Inferior parietal cortex (tissue), 1 donor: ENCODE measurements at regions not wholly inside any gene's neighbourhood (a gene's known extent, or its start where the extent isn't known, plus 50 kb on each side); places are given as distances from the start of the nearest gene placed in this dataset.
"Not testable (repeated sequence)": the region's sequence is repeated elsewhere in the genome, so short reads cannot be mapped to it uniquely, and the experiment has no call there.

Experiments used
- DNase-seq: peaks from one replicate; pipeline ENCODE4 v3.0.0-alpha.2; 2016; ENCODE audit errors: extremely low spot score

- no peak for DNase-seq
These were observed 50.0 kb upstream of the RASGRP1 start for GRCh38 chr15:38614621-38615020.

DNA sequence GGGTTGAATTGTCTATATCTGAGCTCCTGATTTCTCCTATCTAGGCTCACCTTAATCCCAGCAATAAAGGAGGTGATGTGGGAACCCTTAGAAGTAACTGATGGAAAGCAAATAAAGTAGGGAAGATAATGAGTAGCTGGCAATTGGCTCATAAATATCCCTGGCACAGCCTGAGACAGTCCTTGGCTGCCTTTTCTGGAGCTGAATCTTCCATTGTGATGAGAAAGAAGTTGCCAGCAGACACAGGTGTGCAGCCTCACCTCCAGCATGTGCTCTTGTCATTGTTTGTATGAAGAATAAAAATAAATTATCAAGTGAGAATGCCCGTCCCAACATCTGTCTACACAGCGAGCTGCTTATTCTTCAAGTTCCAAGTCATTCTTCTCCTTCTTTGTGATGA is 53.2 kb upstream of the RASGRP1 start:
- DNase-seq, result no peak

DNA sequence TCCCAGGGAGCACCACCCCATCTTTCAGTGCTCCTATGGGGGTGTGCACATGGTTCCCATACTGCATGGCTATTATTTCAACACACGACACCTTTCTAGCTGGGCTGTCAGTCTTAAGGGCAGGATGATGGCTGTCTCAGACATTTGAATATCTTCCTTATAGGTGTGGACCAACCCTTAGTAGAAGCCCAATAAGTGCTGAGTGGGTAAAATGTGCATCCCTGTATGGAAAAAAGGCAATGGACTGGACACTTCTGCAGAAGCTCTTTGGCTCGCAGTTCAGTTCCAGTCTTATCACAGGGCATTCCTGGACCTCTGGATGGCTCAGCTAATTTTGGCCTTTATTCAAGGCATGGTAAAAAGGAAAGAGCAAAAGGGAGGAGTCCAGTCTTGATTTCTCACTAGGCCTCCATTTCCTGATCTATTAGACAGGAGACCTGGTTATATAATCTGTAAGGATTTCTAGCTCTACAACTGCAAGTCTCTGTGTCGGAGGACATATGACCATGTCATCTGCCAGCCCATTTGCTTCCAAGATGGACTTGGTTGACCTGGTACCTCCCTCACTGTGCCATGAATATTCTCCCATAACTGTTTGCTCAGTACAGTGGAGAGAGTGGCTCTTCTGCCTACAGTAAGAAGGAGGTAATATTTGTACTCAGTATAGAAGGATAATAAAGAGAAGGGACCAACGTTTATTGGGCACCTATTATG is 53.8 kb upstream of the RASGRP1 start:
- DNase-seq, result no peak

- DNase-seq, result no peak
These were observed 55.5 kb upstream of the RASGRP1 start for GRCh38 chr15:38620098-38620497.

DNA sequence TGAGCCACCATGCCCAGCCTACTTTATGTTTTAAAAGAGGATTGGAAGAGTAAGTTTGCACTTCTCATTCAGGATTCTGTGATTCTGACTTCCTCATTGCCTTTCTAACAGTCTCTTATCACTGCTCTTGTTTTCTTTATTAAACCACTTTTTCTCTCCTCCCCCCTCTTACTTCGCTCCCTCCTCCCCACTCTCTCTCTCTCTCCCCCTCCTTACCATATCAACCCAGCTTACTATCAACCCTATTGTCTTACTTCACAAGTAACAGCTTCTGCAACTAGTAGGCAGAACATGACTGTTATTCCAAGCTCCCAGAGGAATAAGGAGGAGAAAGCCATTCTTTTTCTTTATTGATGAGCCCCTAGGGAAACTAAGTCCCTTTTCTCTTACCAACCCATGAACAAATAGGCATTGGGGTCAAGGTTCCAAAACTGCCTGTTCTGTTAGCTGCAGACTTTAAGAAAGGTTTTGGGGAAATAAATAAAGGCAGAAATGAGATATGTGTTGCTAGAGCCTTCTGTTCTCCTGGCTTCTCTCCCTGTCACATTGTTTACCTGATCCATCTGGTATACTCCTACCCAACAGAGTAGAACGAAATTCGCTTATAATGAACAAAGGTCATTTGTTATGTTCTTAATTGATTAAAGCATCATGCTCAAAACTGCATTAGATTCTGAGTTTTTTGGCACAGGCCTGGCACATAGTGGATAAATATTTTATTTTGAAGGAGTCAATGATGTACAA is 56.4 kb upstream of the RASGRP1 start:
- no peak for DNase-seq

- DNase-seq, result no peak
These were observed 57.7 kb upstream of the RASGRP1 start for GRCh38 chr15:38622304-38622703.

DNA sequence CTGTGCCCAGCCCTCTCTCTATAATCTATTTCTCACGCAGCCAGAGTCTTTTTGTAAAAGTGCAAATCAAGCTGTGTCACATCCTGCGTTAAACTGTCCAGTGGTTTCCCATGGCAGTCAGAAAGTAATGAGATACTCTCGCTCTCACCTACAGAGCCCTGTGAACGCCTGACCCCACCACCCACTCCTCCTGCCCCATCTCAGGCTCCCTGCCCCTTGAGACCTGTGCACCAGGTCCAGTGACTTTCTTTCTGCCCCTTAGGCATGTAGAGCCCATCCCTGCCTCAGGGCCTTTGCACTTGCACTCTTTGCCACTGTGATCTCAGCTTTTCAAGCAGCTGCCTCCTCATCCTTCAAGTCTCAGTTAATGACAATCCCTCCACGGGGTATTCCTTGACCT is 58.3 kb upstream of the RASGRP1 start:
- no peak for DNase-seq

DNA sequence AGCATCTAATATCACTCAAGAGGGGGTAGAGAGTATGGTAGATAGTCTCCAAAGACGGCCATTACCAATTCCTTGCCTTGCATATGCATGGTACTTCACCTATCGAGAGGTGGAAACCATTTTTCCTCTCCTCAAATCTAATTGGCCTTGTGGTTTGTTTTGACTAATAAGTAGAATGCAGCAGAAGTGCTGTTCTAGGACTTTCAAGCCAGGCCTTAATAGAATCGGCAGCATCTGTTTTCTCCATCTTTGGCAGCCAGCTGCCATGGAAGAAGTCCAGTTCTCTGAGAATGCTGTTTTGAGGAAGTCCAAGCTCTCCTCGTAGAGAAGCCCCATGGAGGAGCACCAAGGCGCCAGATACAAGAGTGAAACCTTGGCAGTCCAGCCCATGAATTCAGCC is 59.1 kb upstream of the RASGRP1 start:
- DNase-seq, result no peak

DNA sequence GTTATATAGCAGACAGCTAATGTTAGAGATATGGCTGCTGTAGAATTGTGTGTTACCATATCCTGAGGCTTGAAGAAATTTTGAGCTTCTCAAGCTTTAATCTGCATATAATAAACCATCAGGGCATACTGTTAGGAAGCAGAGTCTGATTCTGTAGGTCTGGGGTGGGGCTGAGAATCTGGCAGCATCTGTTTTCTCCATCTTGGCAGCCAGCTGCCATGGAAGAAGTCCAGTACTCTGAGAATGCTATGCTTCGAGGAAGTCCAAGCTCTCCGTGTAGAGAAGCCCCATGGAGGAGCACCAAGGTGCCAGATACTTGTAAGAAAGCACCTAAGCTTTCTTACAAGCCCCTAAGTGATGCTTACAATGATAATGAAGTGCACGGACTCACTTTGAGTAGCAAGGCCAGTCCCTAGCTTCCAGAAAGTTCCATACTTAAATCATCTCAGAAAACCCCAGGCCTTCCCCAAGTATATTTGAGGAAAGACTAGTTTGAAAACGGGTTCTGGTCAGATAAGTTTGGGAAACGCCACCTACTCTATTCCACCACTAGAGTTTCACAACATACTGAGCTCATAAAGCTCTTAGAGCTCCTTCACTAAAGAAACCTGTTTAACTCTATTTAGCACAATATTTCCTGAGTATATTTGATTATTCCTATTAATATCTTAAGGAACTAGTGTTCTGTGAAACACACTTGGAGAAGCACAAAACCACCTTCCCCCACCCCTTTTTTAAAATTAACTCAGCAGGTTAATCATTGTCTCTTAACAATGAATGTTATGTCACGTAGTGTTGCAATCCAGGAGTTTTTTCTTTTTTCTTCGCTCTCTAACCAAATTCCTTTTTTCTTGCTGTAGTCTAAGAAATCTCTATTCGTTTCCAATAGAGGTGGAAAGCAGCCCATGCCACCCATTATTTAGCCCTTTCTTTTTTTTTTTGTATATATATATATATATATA is 59.9 kb upstream of the RASGRP1 start:
- no peak for DNase-seq

GRCh38 chr15:38625886-38626285 is 61.3 kb upstream of the RASGRP1 start:
- DNase-seq, result no peak

DNA sequence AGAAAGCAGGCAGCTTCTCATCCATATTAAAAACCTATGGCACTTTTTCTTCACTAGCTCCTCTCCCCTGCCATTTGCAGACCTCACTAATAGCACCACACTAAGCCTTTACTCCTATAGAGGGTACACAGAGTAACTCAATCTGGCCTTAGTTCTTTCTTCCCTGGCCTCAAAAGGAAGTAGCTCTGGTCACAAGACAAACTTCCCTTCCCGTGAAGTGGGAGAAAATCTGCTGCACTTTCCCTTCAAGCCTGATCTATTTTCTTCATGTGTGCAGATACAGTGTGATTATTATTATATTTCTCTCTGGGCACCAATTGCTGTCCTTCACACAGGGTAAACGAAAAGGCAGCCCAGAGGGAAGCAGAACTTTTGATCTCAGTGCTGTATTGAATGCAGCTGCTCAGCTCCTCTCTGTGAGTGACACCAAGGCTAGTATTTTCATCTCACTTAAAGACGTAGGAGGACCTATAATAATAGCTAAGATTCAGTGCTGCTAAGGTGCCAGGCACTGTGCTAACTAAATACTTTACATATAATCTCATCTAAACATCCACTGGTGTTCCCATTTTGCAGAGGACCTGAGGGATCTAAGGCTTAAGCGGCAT is 61.9 kb upstream of the RASGRP1 start:
- no peak for DNase-seq

GRCh38 chr15:38627689-38628277 is 63.2 kb upstream of the RASGRP1 start:
- DNase-seq, result no peak

- DNase-seq, result no peak
These were observed 66.8 kb upstream of the RASGRP1 start for GRCh38 chr15:38631119-38632075.

- DNase-seq, result no peak
These were observed 70.6 kb upstream of the RASGRP1 start for GRCh38 chr15:38635170-38635569.

DNA sequence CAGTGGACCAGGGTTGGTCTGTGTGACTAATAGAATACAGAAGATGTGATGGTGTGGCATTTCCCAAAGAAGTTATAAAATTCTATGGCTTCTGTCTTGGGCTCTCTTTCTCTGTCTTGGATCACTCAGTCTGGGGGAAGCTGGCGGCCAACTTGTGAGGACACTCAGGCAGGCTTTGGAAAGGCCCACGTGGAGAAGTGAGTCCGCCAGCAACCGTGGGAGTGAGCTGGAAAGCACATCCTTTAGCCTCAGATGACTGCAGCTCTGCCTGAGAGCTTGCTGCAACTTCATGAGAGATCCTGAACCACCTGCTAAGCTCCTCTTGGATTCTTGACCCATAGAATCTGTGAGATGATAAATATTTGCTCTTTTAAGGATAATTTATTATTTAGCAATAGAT is 72.0 kb upstream of the RASGRP1 start:
- DNase-seq, result peak; percentile 40

DNA sequence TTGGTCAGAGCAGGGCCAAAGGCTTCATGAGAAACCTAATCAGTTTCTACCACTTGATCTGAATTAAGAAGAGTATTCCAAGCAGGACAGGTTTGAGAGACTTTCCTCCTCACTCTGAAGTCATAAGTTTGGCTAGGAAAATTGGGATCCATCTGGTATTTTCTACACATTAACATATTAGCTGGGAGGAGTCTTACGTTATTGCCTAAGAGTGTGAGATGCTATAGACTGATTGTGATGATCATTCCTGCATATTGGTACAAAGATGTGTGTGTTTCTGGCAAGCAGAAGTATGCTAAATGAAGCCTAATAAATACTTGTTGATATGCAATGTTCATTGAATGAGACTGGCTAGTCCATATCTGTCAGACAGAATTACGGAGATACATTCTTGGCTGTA is 73.5 kb upstream of the RASGRP1 start:
- DNase-seq, result no peak

DNA sequence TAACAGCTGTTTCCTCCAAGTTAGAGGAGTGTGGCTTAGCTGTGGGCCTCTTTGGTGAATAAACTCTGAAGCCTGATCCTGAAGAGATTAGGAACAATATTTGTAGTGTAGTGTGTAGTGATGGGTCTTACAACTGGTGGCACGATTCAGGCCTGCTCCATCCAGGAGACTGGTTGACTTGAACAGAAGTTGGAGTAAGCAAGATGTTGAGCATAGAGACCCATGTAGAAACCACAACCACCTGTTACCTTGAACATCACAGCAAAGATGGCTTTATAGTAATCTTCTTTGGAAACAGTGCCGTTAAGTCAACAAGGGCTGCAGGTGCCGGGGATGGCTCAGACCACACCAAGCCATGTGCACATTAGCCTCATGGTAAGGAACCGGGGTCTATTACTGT is 74.2 kb upstream of the RASGRP1 start:
- no peak for DNase-seq

- no peak for DNase-seq
These were observed 78.2 kb upstream of the RASGRP1 start for GRCh38 chr15:38642689-38643270.

- not testable (repeated sequence) for DNase-seq
These were observed 79.7 kb upstream of the RASGRP1 start for GRCh38 chr15:38644353-38644752.

GRCh38 chr15:38646716-38647115 is 82.1 kb upstream of the RASGRP1 start:
- no peak for DNase-seq
